ENCODE measurements at regions not wholly inside any gene's neighbourhood (a gene's known extent, or its start where the extent isn't known, plus 50 kb on each side); places are given as distances from the start of the nearest gene placed in this dataset.
"Not testable (repeated sequence)": the region's sequence is repeated elsewhere in the genome, so short reads cannot be mapped to it uniquely, and the experiment has no call there.

GRCh38 chr7:115561335-115562110 is 469.0 kb downstream of the TFEC start:
- Histone ChIP-seq H3K27ac (ENCODE audit: low read depth, low read length) (no peak overlapping the region), H3K9me2 (replicated peaks; ENCODE audit: control insufficient read depth, low read length) (no peaks in the 10 kb centered on the region), H3K27me3 (ENCODE audit: control insufficient read depth, low read length) (no peaks in the 10 kb centered on the region), H3K79me2 (ENCODE audit: control insufficient read depth, low read length) (no peaks in the 10 kb centered on the region), H3K36me3 (ENCODE audit: control insufficient read depth, low read length) (no peaks in the 10 kb centered on the region), H4K20me1 (ENCODE audit: control insufficient read depth, insufficient read depth, low read depth, low read length) (no peaks in the 10 kb centered on the region), H3K4me2 (ENCODE audit: low read length) (no peak overlapping the region), H3K9me3 (ENCODE audit: control insufficient read depth, insufficient read depth, low read length) (no peaks in the 10 kb centered on the region), H3F3A (ENCODE audit: control insufficient read depth, insufficient read depth) (no peaks in the 10 kb centered on the region), H3K4me3 (ENCODE audit: low read length) (no peak overlapping the region), H3K4me1 (ENCODE audit: control insufficient read depth, low read length) (no peaks in the 10 kb centered on the region)
- TF ChIP-seq EZH2phosphoT487 (IDR thresholded peaks at IDR 0.05; ENCODE audit: borderline replicate concordance, low read length) (no peak), CTCF (IDR thresholded peaks at IDR 0.05; ENCODE audit: low read depth, low read length, poor library complexity, severe bottlenecking) (no peak)

GRCh38 chr7:115559877-115560276 is 470.7 kb downstream of the TFEC start:
- Histone ChIP-seq H4K20me1 (ENCODE audit: control insufficient read depth, insufficient read depth, low read depth, low read length) (no peaks in the 10 kb centered on the region), H3K27me3 (ENCODE audit: control insufficient read depth, low read length) (no peaks in the 10 kb centered on the region), H3K4me3 (ENCODE audit: low read length) (no peak overlapping the region), H3K9me3 (ENCODE audit: control insufficient read depth, insufficient read depth, low read length) (no peaks in the 10 kb centered on the region), H3K4me2 (ENCODE audit: low read length) (no peak overlapping the region), H3K9me2 (replicated peaks; ENCODE audit: control insufficient read depth, low read length) (no peaks in the 10 kb centered on the region), H3K79me2 (ENCODE audit: control insufficient read depth, low read length) (no peaks in the 10 kb centered on the region), H3K36me3 (ENCODE audit: control insufficient read depth, low read length) (no peaks in the 10 kb centered on the region), H3K4me1 (ENCODE audit: control insufficient read depth, low read length) (no peaks in the 10 kb centered on the region), H3F3A (ENCODE audit: control insufficient read depth, insufficient read depth) (no peaks in the 10 kb centered on the region), H3K27ac (ENCODE audit: low read depth, low read length) (no peak overlapping the region)
- TF ChIP-seq EZH2phosphoT487 (IDR thresholded peaks at IDR 0.05; ENCODE audit: borderline replicate concordance, low read length): no peak
- TF ChIP-seq CTCF (IDR thresholded peaks at IDR 0.05; ENCODE audit: low read depth, low read length, poor library complexity, severe bottlenecking): no peak

GRCh38 chr7:115558161-115558560 is 472.4 kb downstream of the TFEC start:
- Histone ChIP-seq H3K4me3 (ENCODE audit: low read length) (no peak overlapping the region), H3K4me2 (ENCODE audit: low read length) (no peak overlapping the region), H3F3A (ENCODE audit: control insufficient read depth, insufficient read depth) (no peaks in the 10 kb centered on the region)

GRCh38 chr7:115557296-115557695 is 473.3 kb downstream of the TFEC start:
- not testable (repeated sequence) for H3K36me3 ChIP-seq (ENCODE audit: control insufficient read depth, low read length); H3K27me3 ChIP-seq (ENCODE audit: control insufficient read depth, low read length); H3K4me1 ChIP-seq (ENCODE audit: control insufficient read depth, low read length); H3K4me2 ChIP-seq (ENCODE audit: low read length); H3K9me3 ChIP-seq (ENCODE audit: control insufficient read depth, insufficient read depth, low read length); H3F3A ChIP-seq (ENCODE audit: control insufficient read depth, insufficient read depth); H3K79me2 ChIP-seq (ENCODE audit: control insufficient read depth, low read length); H3K27ac ChIP-seq (ENCODE audit: low read depth, low read length); H4K20me1 ChIP-seq (ENCODE audit: control insufficient read depth, insufficient read depth, low read depth, low read length); H3K9me2 ChIP-seq (replicated peaks; ENCODE audit: control insufficient read depth, low read length); H3K4me3 ChIP-seq (ENCODE audit: low read length)

More at GRCh38 chr7:115558161-115558560, 472.4 kb downstream of the TFEC start:
- H3K27ac ChIP-seq (ENCODE audit: low read depth, low read length): no peak overlapping the region
- no peaks in the 10 kb centered on the region for H3K9me2 ChIP-seq (replicated peaks; ENCODE audit: control insufficient read depth, low read length)
- TF ChIP-seq CTCF (IDR thresholded peaks at IDR 0.05; ENCODE audit: low read depth, low read length, poor library complexity, severe bottlenecking): no peak
- no peak for TF ChIP-seq EZH2phosphoT487 (IDR thresholded peaks at IDR 0.05; ENCODE audit: borderline replicate concordance, low read length)
- no peaks in the 10 kb centered on the region for H3K79me2 ChIP-seq (ENCODE audit: control insufficient read depth, low read length)
- no peaks in the 10 kb centered on the region for H3K27me3 ChIP-seq (ENCODE audit: control insufficient read depth, low read length)
- no peaks in the 10 kb centered on the region for H3K36me3 ChIP-seq (ENCODE audit: control insufficient read depth, low read length)
- no peaks in the 10 kb centered on the region for H4K20me1 ChIP-seq (ENCODE audit: control insufficient read depth, insufficient read depth, low read depth, low read length)
- H3K9me3 ChIP-seq (ENCODE audit: control insufficient read depth, insufficient read depth, low read length): no peaks in the 10 kb centered on the region
- H3K4me1 ChIP-seq (ENCODE audit: control insufficient read depth, low read length): no peaks in the 10 kb centered on the region
